HG03159 (cell line): ENCODE measurements at regions not wholly inside any gene's neighbourhood (a gene's known extent, or its start where the extent isn't known, plus 50 kb on each side); places are given as distances from the start of the nearest gene placed in this dataset.
"Not testable (repeated sequence)": the region's sequence is repeated elsewhere in the genome, so short reads cannot be mapped to it uniquely, and the experiment has no call there.

ENCODE experiments used
- ATAC-seq: cut with Tn5 transposase; IDR thresholded peaks from one replicate; pipeline ENCODE4 v1.9.1; 2021; ENCODE audit warnings: mild to moderate bottlenecking, moderate library complexity; ENCODE audit not compliant: unreplicated experiment

GRCh38 chr7:106526617-106527016 lies 134.3 kb downstream of the CCDC71L start:
- not testable (repeated sequence) for ATAC-seq

- no peak for ATAC-seq
Observed at GRCh38 chr7:106524690-106525059, 136.3 kb downstream of the CCDC71L start.

GRCh38 chr7:106523482-106523881 lies 137.5 kb downstream of the CCDC71L start:
- ATAC-seq, result no peak

- ATAC-seq, result no peak
Observed at GRCh38 chr7:106522696-106523095, 138.3 kb downstream of the CCDC71L start.

- ATAC-seq, result no peak
Observed at GRCh38 chr7:106521541-106521940, 139.4 kb downstream of the CCDC71L start.

GRCh38 chr7:106520962-106521514 lies 139.9 kb downstream of the CCDC71L start:
- ATAC-seq, result no peak

GRCh38 chr7:106518967-106519366 lies 142.0 kb downstream of the CCDC71L start:
- ATAC-seq, result no peak

- no peak for ATAC-seq
Observed at GRCh38 chr7:106518239-106518638, 142.7 kb downstream of the CCDC71L start.

- ATAC-seq, result no peak
Observed at GRCh38 chr7:106517508-106517907, 143.4 kb downstream of the CCDC71L start.

- ATAC-seq, result no peak
Observed at GRCh38 chr7:106515321-106515720, 145.6 kb downstream of the CCDC71L start.

- no peak for ATAC-seq
Observed at GRCh38 chr7:106514881-106515280, 146.1 kb downstream of the CCDC71L start.

GRCh38 chr7:106512217-106512616 lies 148.7 kb downstream of the CCDC71L start:
- no peak for ATAC-seq

GRCh38 chr7:106504645-106505044 lies 156.3 kb downstream of the CCDC71L start:
- no peak for ATAC-seq

GRCh38 chr7:106504207-106504606 lies 156.8 kb downstream of the CCDC71L start:
- ATAC-seq, result no peak

GRCh38 chr7:106503626-106504025 lies 157.3 kb downstream of the CCDC71L start:
- no peak for ATAC-seq

- no peak for ATAC-seq
Observed at GRCh38 chr7:106501605-106502580, 159.1 kb downstream of the CCDC71L start.

- no peak for ATAC-seq
Observed at GRCh38 chr7:106499897-106500296, 161.1 kb downstream of the CCDC71L start.

GRCh38 chr7:106498005-106498404 lies 163.0 kb downstream of the CCDC71L start:
- ATAC-seq, result not testable (repeated sequence)

GRCh38 chr7:106493041-106493731 lies 167.8 kb downstream of the CCDC71L start:
- ATAC-seq, result no peak

GRCh38 chr7:106488465-106488864 lies 172.5 kb downstream of the CCDC71L start:
- no peak for ATAC-seq

GRCh38 chr7:106487892-106488291 lies 173.1 kb downstream of the CCDC71L start:
- ATAC-seq, result no peak

- no peak for ATAC-seq
Observed at GRCh38 chr7:106486331-106486730, 174.6 kb downstream of the CCDC71L start.
